Calu3 (cell line): ENCODE measurements at regions not wholly inside any gene's neighbourhood (a gene's known extent, or its start where the extent isn't known, plus 50 kb on each side); places are given as distances from the start of the nearest gene placed in this dataset.
"Not testable (repeated sequence)": the region's sequence is repeated elsewhere in the genome, so short reads cannot be mapped to it uniquely, and the experiment has no call there.

Experiments used
- BruUV-seq: library from RNA; stranded (reverse); fragments of 400-500 nt; replicated peaks from 2 replicates; lab custom pipeline; 2021; lab: Mats Ljungman, UMichigan
- CTCF ChIA-PET: fragments of 300-600 bp; sonication (Branson Sonifier 250); formaldehyde crosslinking; loops from one replicate; lab custom pipeline; 2022; ENCODE audit warnings: antibody characterized with exemption; lab: Charles Lee
- DNase-seq: peaks from one replicate; pipeline ENCODE4 v3.0.0; 2022
- H3K27ac Mint-ChIP-seq: one replicate; pipeline ENCODE4 v1.8.0; 2022; ENCODE audit warnings: mixed read lengths; ENCODE audit not compliant: unreplicated experiment
- H3K27me3 Mint-ChIP-seq: one replicate; pipeline ENCODE4 v1.8.0; 2022; ENCODE audit warnings: mixed read lengths; ENCODE audit not compliant: unreplicated experiment
- H3K36me3 Mint-ChIP-seq: one replicate; pipeline ENCODE4 v1.8.0; 2022; ENCODE audit warnings: mild to moderate bottlenecking, moderate library complexity, mixed read lengths; ENCODE audit not compliant: insufficient read depth, unreplicated experiment
- H3K4me1 Mint-ChIP-seq: one replicate; pipeline ENCODE4 v1.8.0; 2022; ENCODE audit warnings: mild to moderate bottlenecking, low read depth, mixed read lengths; ENCODE audit not compliant: unreplicated experiment
- H3K4me3 Mint-ChIP-seq: one replicate; pipeline ENCODE4 v1.8.0; 2022; ENCODE audit warnings: mild to moderate bottlenecking, low read depth, moderate library complexity, mixed read lengths; ENCODE audit not compliant: unreplicated experiment
- H3K9me3 Mint-ChIP-seq: one replicate; pipeline ENCODE4 v1.8.0; 2022; ENCODE audit warnings: low read depth, mixed read lengths; ENCODE audit not compliant: unreplicated experiment
- intact Hi-C: fragments of 100-400 bp; cut with micrococcal nuclease; formaldehyde crosslinking; loops from one replicate; pipeline ENCODE4 v1.10.0; 2022; ENCODE audit not compliant: unreplicated experiment
- TF ChIP-seq, protein P1 (sequence below): fragments of 200-600 bp; IDR thresholded peaks from one replicate; pipeline ENCODE4 v1.8.0; 2022; ENCODE audit warnings: antibody characterized with exemption; ENCODE audit not compliant: unreplicated experiment

- H3K4me3 Mint-ChIP-seq, result no peak overlapping the region
- no peaks in the 10 kb centered on the region for H3K9me3 Mint-ChIP-seq
- no TSS peak for BruUV-seq
- no peaks in the 10 kb centered on the region for H3K27me3 Mint-ChIP-seq
- H3K4me1 Mint-ChIP-seq, result no peaks in the 10 kb centered on the region
- DNase-seq, result no peak
- intact Hi-C loops, result no loop called here
- TF ChIP-seq, protein P1, sequence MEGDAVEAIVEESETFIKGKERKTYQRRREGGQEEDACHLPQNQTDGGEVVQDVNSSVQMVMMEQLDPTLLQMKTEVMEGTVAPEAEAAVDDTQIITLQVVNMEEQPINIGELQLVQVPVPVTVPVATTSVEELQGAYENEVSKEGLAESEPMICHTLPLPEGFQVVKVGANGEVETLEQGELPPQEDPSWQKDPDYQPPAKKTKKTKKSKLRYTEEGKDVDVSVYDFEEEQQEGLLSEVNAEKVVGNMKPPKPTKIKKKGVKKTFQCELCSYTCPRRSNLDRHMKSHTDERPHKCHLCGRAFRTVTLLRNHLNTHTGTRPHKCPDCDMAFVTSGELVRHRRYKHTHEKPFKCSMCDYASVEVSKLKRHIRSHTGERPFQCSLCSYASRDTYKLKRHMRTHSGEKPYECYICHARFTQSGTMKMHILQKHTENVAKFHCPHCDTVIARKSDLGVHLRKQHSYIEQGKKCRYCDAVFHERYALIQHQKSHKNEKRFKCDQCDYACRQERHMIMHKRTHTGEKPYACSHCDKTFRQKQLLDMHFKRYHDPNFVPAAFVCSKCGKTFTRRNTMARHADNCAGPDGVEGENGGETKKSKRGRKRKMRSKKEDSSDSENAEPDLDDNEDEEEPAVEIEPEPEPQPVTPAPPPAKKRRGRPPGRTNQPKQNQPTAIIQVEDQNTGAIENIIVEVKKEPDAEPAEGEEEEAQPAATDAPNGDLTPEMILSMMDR, result no peak
- no peak overlapping the region for H3K27ac Mint-ChIP-seq
- CTCF ChIA-PET, result no interaction called here
- no peaks in the 10 kb centered on the region for H3K36me3 Mint-ChIP-seq
These were observed 796.2 kb downstream of the SLITRK1 start for GRCh38 chr13:83086088-83086487.

DNA sequence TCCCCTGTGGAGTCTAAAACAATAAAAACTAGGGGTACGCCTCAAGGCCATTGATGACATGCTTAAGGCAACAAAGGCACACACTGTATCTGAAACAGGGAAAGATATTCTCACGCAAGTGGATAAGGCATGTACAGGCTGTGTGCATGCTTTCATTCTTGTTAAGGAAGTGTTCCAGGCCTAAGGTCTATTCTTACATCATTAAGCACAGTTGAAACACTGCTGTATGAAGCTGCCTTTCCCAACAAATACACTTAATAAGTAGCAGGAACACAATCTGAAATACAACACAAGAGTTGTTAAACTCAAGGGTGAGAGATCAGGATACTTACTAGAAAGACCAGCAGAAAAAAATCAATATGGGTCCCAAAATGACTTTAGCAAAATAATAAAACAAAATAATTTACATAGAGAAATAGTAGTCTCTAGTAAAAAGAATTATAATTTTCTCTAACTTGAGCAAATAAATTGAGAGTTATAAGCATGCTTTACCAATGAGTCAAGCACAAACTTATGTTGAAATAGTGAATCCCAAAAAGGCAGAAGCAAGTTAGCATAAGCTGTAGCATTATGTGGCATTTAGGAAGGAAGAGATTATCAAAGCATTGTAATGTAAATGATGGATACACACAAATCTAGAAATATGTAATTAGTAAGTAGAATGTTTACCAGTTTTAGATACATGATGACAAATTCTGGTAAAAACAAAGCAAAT lies 796.9 kb downstream of the SLITRK1 start:
- no peak overlapping the region for H3K27ac Mint-ChIP-seq
- intact Hi-C loops, result no loop called here
- no TSS peak for BruUV-seq

DNA sequence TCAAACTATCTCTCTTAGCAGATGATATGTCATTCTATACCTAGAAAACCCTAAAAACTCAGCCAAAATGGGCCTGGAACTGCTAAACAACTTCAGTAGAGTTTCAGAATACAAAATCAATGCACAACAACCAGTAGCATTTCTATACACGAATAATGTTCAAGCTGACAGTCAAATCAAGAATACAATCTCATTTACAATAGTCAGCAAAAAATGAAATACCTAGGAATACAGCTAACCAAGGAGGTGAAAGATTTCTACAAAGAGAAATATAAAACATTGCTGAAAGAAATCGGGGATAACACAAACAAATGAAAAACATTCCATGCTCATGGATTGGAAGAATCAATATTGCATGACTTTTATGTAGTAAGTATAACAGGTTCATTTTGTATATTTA lies 804.8 kb downstream of the SLITRK1 start:
- intact Hi-C loops, result no loop called here
- Mint-ChIP-seq H3K36me3 (no peaks in the 10 kb centered on the region), H3K27ac (no peak overlapping the region), H3K27me3 (no peaks in the 10 kb centered on the region), H3K4me1 (no peaks in the 10 kb centered on the region), H3K9me3 (no peaks in the 10 kb centered on the region), H3K4me3 (no peak overlapping the region)
- DNase-seq, result no peak
- TF ChIP-seq, protein P1, result no peak
- BruUV-seq, result no TSS peak
- CTCF ChIA-PET, result no interaction called here

More for the DNA sequence above, 796.9 kb downstream of the SLITRK1 start:
- TF ChIP-seq, protein P1, result no peak
- no peak for DNase-seq
- Mint-ChIP-seq H3K9me3 (no peaks in the 10 kb centered on the region), H3K4me3 (no peak overlapping the region), H3K27me3 (no peaks in the 10 kb centered on the region), H3K4me1 (no peaks in the 10 kb centered on the region), H3K36me3 (no peaks in the 10 kb centered on the region)
- CTCF ChIA-PET, result no interaction called here

- H3K36me3 Mint-ChIP-seq, H3K27me3 Mint-ChIP-seq, CTCF ChIA-PET, H3K27ac Mint-ChIP-seq, H3K4me3 Mint-ChIP-seq, H3K4me1 Mint-ChIP-seq, DNase-seq, H3K9me3 Mint-ChIP-seq, intact Hi-C loops, BruUV-seq: not testable (repeated sequence)
These were observed 808.3 kb downstream of the SLITRK1 start for GRCh38 chr13:83073930-83074329.

DNA sequence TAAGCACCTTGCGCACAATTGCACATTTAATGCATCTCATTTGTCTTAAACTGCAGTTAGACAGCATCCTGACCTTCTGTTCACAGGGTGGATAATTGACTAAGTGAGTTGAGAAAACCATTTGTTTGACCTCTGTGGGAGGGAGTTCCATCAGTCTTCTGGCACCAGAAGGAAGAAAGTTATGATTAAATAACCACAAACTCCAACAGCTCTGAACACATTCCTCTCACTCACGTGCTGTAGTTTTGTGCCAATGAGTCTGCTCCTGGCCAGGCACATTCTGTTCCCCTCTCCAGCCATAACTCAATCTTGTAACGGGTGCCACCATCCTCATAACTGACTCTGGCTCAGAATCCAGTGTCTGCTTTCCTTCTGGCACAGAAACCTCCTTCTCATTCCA lies 817.2 kb downstream of the SLITRK1 start:
- CTCF ChIA-PET, result no interaction called here
- no peaks in the 10 kb centered on the region for H3K4me1 Mint-ChIP-seq
- no peak for DNase-seq
- intact Hi-C loops, result no loop called here
- BruUV-seq, result no TSS peak
- no peaks in the 10 kb centered on the region for H3K9me3 Mint-ChIP-seq
- TF ChIP-seq, protein P1, result no peak
- no peak overlapping the region for H3K4me3 Mint-ChIP-seq
- no peaks in the 10 kb centered on the region for H3K27me3 Mint-ChIP-seq
- no peaks in the 10 kb centered on the region for H3K36me3 Mint-ChIP-seq
- H3K27ac Mint-ChIP-seq, result no peak overlapping the region
